Activated T-helper 1 cell treated with Interleukin-2 at 50 U/mL for 16 hours (primary cell): ENCODE measurements at regions not wholly inside any gene's neighbourhood (a gene's known extent, or its start where the extent isn't known, plus 50 kb on each side); places are given as distances from the start of the nearest gene placed in this dataset.

Experiments used
- DNase-seq: peaks from one replicate; pipeline ENCODE4 v3.0.0-alpha.2; 2020; ENCODE audit warnings: low read depth

GRCh38 chr5:18967637-18968036 is 1020.4 kb downstream of the CDH18 start:
- no peak for DNase-seq

- DNase-seq: no peak
Measured at GRCh38 chr5:18968966-18969365, 1019.0 kb downstream of the CDH18 start.

- no peak for DNase-seq
Measured at GRCh38 chr5:18970000-18970399, 1018.0 kb downstream of the CDH18 start.

GRCh38 chr5:18972177-18972576 is 1015.8 kb downstream of the CDH18 start:
- no peak for DNase-seq

- DNase-seq: no peak
Measured at GRCh38 chr5:18975624-18976023, 1012.4 kb downstream of the CDH18 start.

- DNase-seq: no peak
Measured at GRCh38 chr5:18977880-18978279, 1010.1 kb downstream of the CDH18 start.

- no peak for DNase-seq
Measured at GRCh38 chr5:18984559-18985080, 1003.4 kb downstream of the CDH18 start.

- DNase-seq: no peak
Measured at GRCh38 chr5:18985171-18985758, 1002.7 kb downstream of the CDH18 start.

GRCh38 chr5:18987101-18987500 is 1000.9 kb downstream of the CDH18 start:
- DNase-seq: no peak

GRCh38 chr5:18990852-18991251 is 997.1 kb downstream of the CDH18 start:
- DNase-seq: no peak

GRCh38 chr5:18992264-18992663 is 995.7 kb downstream of the CDH18 start:
- DNase-seq: no peak

- no peak for DNase-seq
Measured at GRCh38 chr5:18999478-18999877, 988.5 kb downstream of the CDH18 start.

- DNase-seq: no peak
Measured at GRCh38 chr5:19001054-19001453, 986.9 kb downstream of the CDH18 start.

GRCh38 chr5:19001539-19001938 is 986.5 kb downstream of the CDH18 start:
- DNase-seq: no peak

- DNase-seq: no peak
Measured at GRCh38 chr5:19002111-19002510, 985.9 kb downstream of the CDH18 start.

GRCh38 chr5:19018822-19019221 is 969.2 kb downstream of the CDH18 start:
- no peak for DNase-seq

- no peak for DNase-seq
Measured at GRCh38 chr5:19031491-19031890, 956.5 kb downstream of the CDH18 start.

- DNase-seq: no peak
Measured at GRCh38 chr5:19035816-19036215, 952.2 kb downstream of the CDH18 start.

- DNase-seq: no peak
Measured at GRCh38 chr5:19042106-19042505, 945.9 kb downstream of the CDH18 start.

- DNase-seq: no peak
Measured at GRCh38 chr5:19044311-19044710, 943.7 kb downstream of the CDH18 start.

GRCh38 chr5:19044931-19045695 is 942.9 kb downstream of the CDH18 start:
- no peak for DNase-seq

- DNase-seq: no peak
Measured at GRCh38 chr5:19047277-19047676, 940.7 kb downstream of the CDH18 start.

- DNase-seq: no peak
Measured at GRCh38 chr5:19048726-19049125, 939.3 kb downstream of the CDH18 start.

- no peak for DNase-seq
Measured at GRCh38 chr5:19058216-19058615, 929.8 kb downstream of the CDH18 start.
